GM12878 (cell line): ENCODE measurements at regions not wholly inside any gene's neighbourhood (a gene's known extent, or its start where the extent isn't known, plus 50 kb on each side); places are given as distances from the start of the nearest gene placed in this dataset.
"Not testable (repeated sequence)": the region's sequence is repeated elsewhere in the genome, so short reads cannot be mapped to it uniquely, and the experiment has no call there.

Source experiments
- CTCF ChIP-seq, 3 experiments: IDR thresholded peaks in 2 of 3; conservative IDR thresholded peaks in 1 of 3; 2 replicates each; pipeline ENCODE4 v1.5.1; 2011; ENCODE audit warnings: low read depth in 3 of 3, low read length in 3 of 3, mild to moderate bottlenecking in 3 of 3, control low read depth in 2 of 3, moderate library complexity in 2 of 3, inconsistent platforms in 1 of 3, mixed read lengths in 1 of 3; ENCODE audit not compliant: control insufficient read depth in 2 of 3, insufficient read depth in 1 of 3; ENCODE audit errors: extremely low read depth in 1 of 3
- EZH2 ChIP-seq: IDR thresholded peaks from 2 replicates; pipeline ENCODE4 v1.6.1; 2012; ENCODE audit warnings: low read depth, mild to moderate bottlenecking, control low read depth, inconsistent platforms, low read length, borderline replicate concordance; ENCODE audit not compliant: control insufficient read depth
- GABPA ChIP-seq: IDR thresholded peaks from 2 replicates; pipeline ENCODE4 v1.6.1; 2014; ENCODE audit warnings: antibody characterized with exemption, low read depth, mild to moderate bottlenecking, inconsistent platforms
- NR2F1 ChIP-seq: fragments of 450-650 bp; conservative IDR thresholded peaks from 2 replicates; pipeline ENCODE4 v1.6.1; 2017; ENCODE audit warnings: mild to moderate bottlenecking
- POLR2AphosphoS5 ChIP-seq: IDR thresholded peaks from 2 replicates; pipeline ENCODE4 v1.6.1; 2011; ENCODE audit warnings: mild to moderate bottlenecking, low read length, inconsistent platforms
- SIN3A ChIP-seq: IDR thresholded peaks from 2 replicates; pipeline ENCODE4 v1.6.1; 2012; ENCODE audit warnings: low read depth, low read length, improper control_type of control experiment
- SUPT20H ChIP-seq: IDR thresholded peaks from 2 replicates; pipeline ENCODE4 v1.6.1; 2011; ENCODE audit warnings: low read depth, mild to moderate bottlenecking, low read length, moderate library complexity, borderline replicate concordance; ENCODE audit not compliant: control insufficient read depth
- TAF1 ChIP-seq: IDR thresholded peaks from 2 replicates; pipeline ENCODE4 v1.6.1; 2011; ENCODE audit warnings: mild to moderate bottlenecking, low read depth, low read length, borderline replicate concordance
- ZNF274 ChIP-seq: IDR thresholded peaks from one replicate; pipeline ENCODE4 v1.8.0; 2011; ENCODE audit not compliant: insufficient read length, insufficient read depth

DNA sequence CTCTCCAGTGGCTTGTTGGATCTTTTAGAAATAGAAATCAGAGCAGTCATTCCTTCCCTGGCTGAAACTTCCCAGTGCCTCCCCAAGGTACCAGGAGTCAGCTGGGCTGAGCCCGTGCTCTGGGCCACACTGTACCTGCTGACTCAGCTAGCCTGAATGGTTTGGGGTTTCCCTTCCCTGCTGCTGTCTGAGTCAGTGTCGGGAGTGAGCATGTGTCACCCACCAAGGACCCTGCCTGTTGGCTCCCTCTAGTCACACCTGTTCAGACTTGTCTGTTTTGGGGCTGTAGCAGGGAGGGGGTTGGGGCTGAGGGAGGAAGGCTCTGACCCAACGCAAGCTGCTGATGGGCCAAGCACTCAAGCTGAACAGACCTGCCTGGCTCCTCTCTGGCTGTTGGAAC is 4493.9 kb upstream of the TPTE start:
- TF ChIP-seq EZH2; TAF1; CTCF (IDR thresholded peaks at IDR 0.05 in 2 of 3, conservative IDR thresholded peaks at IDR 0.05 in 1 of 3; ENCODE audit: control insufficient read depth in 2 of 3, extremely low read depth in 1 of 3, insufficient read depth in 1 of 3, low read depth in 3 of 3, low read length in 3 of 3); SUPT20H; GABPA; ZNF274; POLR2AphosphoS5; SIN3A; NR2F1: not testable (repeated sequence)
